Skin of body (tissue), 1 donor: ENCODE measurements at regions not wholly inside any gene's neighbourhood (a gene's known extent, or its start where the extent isn't known, plus 50 kb on each side); places are given as distances from the start of the nearest gene placed in this dataset.

Experiments used
- DNase-seq: peaks from one replicate; lab custom pipeline; 2025; lab: John Stamatoyannopoulos, UW

- no peak for DNase-seq
These were observed 73.5 kb downstream of the KCNF1 start for GRCh38 chr2:10985260-10985659.

DNA sequence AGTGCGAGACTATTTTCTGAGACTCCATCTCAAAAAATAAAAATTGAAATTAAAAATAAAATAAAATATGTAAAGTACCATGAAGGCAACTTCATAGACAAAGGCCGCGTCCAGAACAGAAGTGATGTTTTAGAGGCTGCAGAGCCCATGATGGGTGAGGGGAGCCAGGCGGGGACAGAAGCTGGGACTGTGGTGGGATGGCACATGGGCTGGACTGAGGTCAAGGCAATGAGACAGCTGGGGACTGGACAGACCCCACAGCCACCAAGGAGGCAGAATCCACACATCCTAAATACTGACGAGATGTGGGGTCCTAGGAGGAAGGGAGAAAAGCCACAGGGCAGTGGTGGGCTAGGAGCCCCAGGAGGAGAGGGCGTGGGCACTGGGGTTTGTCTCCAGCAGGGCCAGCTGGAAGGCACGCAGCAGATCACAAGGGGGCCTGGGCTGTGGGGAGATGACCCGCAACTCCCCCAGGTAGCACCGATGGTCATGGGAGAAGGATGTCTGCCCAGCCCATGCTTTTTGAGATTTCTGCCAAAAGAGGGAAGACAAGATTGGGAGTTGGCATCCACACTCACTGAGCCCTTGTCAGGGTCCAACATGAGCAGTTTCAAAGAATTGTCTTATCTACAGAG, 74.3 kb downstream of the KCNF1 start:
- DNase-seq: no peak

- DNase-seq: no peak
These were observed 75.7 kb downstream of the KCNF1 start for GRCh38 chr2:10987439-10987838.

GRCh38 chr2:10987861-10988260, 76.1 kb downstream of the KCNF1 start:
- no peak for DNase-seq

DNA sequence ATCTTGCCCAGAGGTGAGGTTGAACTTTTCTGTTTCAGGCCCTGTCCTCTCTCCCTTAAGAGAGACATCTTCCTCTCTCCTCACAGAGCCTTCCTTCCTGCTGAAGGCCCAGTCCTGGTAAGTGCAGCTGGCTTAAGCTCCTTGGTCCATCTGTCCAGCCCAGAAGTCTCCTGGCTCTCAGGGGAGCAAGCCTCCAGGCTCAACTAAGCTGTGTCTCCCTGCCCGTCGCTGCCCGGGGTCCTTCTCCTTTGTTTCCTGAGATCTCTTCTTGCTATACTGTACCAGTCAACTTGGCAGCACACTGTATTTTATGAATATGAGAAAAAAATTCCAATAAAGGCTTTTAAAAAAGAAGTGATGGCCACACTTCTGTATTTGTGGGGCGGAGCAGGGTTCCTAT, 77.4 kb downstream of the KCNF1 start:
- DNase-seq: no peak

DNA sequence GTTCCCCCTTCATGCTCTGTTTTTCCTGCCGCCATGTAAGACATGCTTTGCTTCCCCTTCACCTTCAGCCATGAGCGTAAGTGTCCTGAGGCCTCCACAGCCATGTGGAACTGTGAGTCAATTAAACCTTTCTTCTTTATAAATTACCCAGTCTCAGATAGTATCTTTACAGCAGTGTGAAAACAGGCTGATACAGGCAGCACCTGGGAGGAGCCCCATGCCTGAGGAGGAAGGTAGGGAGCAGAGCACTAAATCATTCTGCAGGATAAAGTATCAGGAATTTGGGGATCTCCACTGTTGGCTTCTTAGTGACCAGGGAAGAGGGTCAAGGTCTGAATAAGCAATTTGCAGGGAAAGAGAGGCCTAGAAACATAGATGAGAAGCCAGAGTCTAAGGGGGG, 78.0 kb downstream of the KCNF1 start:
- DNase-seq: no peak

DNA sequence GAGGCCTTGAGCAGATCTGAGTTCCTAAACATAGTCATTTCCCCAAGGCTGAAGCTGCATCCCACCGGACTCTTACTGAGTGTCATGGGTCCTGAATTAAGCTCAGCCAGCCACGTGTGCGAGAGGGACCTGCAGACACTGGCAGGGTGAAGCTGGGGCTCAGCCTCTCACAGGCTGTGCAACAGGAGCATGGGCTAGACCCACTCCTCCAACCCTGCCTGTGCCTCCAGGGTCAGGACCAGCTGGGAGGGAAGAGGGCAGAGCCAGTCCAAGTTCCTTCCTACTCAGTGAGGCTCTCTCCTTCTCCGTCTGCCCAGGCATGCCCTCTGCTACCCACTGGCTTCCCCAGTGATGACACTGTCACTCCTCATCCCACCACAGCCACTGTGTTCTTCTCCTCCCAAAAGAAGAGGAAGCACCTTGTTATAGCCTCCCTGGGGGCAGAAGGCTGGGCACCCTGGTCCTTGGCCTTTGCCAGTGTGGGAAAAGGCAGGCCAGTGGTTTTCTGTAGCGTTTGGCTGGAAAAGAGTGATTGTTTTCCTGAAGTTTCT, 78.9 kb downstream of the KCNF1 start:
- no peak for DNase-seq

DNA sequence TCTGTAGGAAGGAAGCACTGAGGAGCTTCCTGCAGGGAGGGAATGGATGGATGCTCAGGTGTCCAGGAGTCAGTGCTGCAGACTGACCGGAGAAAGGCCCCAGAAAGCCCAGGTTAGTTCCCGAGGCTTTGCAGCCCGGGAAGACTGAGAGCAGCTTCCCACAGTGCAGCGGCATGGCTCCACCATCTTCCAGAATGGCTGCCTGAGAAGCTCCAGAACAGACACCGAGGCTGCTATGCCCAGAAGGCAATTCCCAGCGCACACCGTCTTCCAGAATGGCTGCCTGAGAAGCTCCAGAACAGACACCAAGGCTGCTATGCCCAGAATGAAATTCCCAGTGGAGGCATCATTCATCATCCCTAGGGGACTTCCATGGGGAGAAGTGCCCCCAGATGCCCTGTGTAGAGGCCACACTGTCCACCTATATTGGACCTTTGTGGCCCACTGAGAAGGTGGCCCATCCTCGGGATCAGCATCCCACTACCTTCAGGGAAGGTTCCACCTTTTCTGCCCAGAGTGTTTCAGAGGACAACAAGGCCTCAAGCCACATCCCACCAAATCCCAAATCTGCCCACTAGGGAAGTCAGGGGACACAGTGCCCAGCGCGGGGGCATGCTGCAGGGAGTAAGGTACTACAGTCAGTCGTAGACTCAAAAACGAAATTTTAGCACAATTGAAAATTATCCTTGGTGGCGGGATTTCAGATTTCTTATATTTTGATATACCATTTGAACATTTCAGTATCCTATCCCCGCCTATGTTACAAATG, 80.5 kb downstream of the KCNF1 start:
- no peak for DNase-seq

- no peak for DNase-seq
These were observed 81.3 kb downstream of the KCNF1 start for GRCh38 chr2:10993001-10993481.

DNA sequence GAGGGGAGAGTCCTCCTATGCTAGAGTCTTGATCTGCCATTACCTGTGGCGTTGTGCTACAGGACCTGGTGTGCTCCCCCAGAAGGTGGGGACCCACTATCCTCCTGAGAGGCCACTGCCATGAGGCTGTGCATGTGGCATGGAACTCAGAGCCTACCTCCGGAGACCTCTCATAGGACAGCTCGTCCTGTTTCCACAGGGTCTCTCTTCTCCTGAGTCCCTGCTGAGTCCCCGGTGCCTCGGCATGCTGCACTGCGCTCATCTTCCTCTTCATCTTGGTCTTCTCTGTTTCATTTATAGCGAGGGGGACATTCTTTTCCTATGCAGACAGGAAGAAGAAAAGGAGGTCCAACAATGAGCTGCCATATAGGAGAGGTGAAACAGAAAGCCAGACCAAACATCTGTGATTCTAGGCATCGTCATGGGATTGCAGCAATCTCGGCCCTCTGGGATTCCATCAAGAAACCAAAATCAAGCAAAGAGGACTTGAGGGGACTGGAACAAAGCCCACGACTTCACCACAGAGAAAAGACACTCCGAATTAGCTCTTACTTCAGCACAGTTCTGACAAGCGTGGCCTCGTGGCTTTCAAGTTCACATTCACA, 83.7 kb downstream of the KCNF1 start:
- DNase-seq: no peak

DNA sequence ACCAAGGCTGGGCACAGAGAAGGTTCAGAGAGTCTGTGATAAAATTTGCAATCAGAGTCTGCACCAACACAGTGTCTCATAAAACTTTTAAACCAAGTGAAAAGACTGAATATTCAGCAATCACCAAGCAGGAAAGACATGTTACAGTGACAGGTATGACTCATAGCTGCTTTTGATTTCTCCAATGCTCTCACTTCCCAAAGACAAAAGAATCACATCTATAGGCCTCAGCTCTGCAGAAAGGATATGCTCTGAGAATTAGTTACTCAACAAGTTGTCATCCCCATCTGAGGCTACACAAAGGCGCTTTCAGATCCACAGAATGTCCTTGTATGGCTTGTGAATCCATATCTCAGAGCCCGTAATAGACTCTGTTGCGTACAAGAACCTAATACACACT, 92.5 kb downstream of the KCNF1 start:
- DNase-seq: no peak

GRCh38 chr2:11005032-11005431, 93.3 kb downstream of the KCNF1 start:
- no peak for DNase-seq

DNA sequence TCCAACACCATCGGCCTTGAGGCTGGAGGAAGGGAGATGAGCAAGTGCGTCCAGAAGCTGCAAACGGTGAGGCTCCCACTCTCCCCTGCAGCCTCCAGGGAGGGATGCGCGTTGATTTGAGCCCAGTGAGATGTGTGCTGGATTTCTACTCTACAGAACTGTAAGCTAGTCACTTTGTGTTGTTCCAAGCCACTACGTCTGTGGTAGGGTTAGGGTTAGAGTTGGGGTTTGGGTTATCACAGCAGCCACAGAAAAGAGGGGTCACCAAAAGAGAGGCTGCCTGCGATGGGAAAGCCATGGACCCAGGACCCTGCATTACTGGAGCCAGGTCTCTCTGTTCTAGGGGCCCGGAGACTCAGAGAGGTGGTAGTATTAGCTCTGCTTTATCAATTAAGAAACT, 94.5 kb downstream of the KCNF1 start:
- DNase-seq: no peak

GRCh38 chr2:11007331-11008264, 95.9 kb downstream of the KCNF1 start:
- DNase-seq: no peak

- no peak for DNase-seq
These were observed 97.0 kb downstream of the KCNF1 start for GRCh38 chr2:11008773-11009172.

GRCh38 chr2:11009176-11009575, 97.4 kb downstream of the KCNF1 start:
- no peak for DNase-seq

DNA sequence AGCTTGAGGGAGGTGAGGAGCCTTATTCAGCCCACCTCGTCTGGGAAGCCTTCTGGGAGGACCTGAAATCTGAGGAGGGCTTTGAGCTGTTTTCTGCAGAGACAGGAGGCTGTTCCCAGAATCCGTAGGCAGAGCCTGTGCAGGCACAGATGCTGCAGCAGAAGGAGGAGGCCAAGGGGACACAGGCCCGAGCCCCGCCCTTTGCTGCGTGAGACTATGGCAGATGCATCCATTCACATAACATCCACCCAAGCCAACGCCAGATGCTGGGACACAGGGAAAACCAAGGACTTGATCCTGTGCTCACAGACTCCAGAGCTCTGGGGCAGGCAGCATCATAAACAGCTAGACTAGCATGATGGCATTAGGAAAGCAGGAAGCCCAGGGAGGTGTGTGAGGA, 98.2 kb downstream of the KCNF1 start:
- no peak for DNase-seq

- no peak for DNase-seq
These were observed 99.6 kb downstream of the KCNF1 start for GRCh38 chr2:11011359-11011758.

DNA sequence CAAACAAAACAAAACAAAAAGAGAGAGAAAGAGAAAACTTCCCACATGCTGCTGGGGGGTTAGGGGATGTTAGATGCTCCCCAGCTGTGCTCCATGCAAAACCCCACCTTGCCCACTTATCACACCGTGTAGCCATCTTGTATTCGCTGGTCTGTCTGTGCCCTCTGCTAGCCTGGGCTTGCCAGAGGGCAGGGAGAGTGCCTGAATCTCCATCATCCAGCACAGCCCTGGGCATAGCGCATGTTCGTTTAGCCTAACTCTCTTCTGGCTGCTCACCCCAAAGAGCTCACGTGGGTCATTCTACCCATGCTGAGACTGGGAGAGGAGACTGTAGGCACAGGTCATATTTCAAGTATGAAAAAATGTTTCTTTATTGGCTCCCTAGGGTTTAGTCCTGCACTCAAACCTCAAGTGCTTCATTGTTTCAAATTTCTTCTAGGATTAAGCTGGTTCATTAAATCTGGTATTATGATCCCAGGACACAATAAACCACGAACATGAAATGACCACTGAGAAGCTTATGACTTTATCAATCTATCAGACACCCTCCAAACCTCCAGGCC, 100.5 kb downstream of the KCNF1 start:
- no peak for DNase-seq

- no peak for DNase-seq
These were observed 101.5 kb downstream of the KCNF1 start for GRCh38 chr2:11013196-11013595.

DNA sequence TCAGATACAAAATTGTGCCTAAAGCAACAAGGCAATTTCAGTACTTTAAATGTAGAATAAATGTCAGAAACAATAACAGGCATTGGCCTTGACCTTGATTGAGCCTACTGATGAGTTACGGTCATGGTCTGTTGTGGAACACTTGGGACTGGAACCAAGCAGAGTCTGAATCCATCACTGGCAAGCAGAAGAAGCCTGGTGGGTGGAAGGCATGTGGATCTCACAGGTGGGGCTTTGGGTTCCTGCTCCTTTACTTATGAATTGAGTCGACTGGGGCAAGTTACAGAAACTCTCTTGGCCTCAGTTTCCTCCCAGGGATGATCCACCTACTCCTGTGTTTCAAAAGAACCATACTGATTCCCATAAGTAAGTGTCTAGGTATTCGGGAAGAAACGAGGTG, 102.3 kb downstream of the KCNF1 start:
- no peak for DNase-seq
